Peyer's patch (tissue), 4 donors: ENCODE measurements at regions not wholly inside any gene's neighbourhood (a gene's known extent, or its start where the extent isn't known, plus 50 kb on each side); places are given as distances from the start of the nearest gene placed in this dataset.

Experiments
- DNase-seq, 3 donors: peaks; one replicate each; pipeline ENCODE4 v3.0.0-alpha.2; 2017 to 2019
- H3K27ac ChIP-seq, 4 donors: fragments of 200-600 bp; sonication (generic); one replicate each; pipeline ENCODE4 v1.5.1; 2016 to 2019
- H3K27me3 ChIP-seq, 2 donors: fragments of 200-600 bp; sonication (generic); one replicate each; pipeline ENCODE4 v1.5.1; 2019
- H3K36me3 ChIP-seq, 3 donors: fragments of 200-600 bp; sonication (generic); one replicate each; pipeline ENCODE4 v1.5.1; 2016 to 2019
- H3K4me1 ChIP-seq, 4 donors: fragments of 200-600 bp; sonication (generic); one replicate each; pipeline ENCODE4 v1.5.1; 2016 to 2019
- H3K4me3 ChIP-seq, 4 donors: fragments of 200-600 bp; sonication (generic); 1 replicate in 3 of 4; 2 replicates in 1 of 4; pipeline ENCODE4 v1.5.1; 2016 to 2019; ENCODE audit warnings: mild to moderate bottlenecking in 1 of 4
- H3K9me3 ChIP-seq, 4 donors: fragments of 200-600 bp; sonication (generic); one replicate each; pipeline ENCODE4 v1.5.1; 2016 to 2019; ENCODE audit warnings: mild to moderate bottlenecking in 1 of 4
- POLR2A ChIP-seq, 2 donors: fragments of 450-650 bp; IDR thresholded peaks; one replicate each; pipeline ENCODE4 v1.5.1; 2017; ENCODE audit warnings: antibody characterized with exemption in 2 of 2, mild to moderate bottlenecking in 2 of 2, moderate library complexity in 2 of 2
- TF ChIP-seq, protein P1 (sequence below), 6 experiments: fragments of 450-650 bp in 4 of 6; fragments of 200-600 bp in 2 of 6; sonication (generic) in 1 of 6; IDR thresholded peaks; one replicate each; pipeline ENCODE4 v1.5.1; 2017 to 2019; ENCODE audit warnings: antibody characterized with exemption in 6 of 6, mild to moderate bottlenecking in 3 of 6, moderate library complexity in 1 of 6

DNA sequence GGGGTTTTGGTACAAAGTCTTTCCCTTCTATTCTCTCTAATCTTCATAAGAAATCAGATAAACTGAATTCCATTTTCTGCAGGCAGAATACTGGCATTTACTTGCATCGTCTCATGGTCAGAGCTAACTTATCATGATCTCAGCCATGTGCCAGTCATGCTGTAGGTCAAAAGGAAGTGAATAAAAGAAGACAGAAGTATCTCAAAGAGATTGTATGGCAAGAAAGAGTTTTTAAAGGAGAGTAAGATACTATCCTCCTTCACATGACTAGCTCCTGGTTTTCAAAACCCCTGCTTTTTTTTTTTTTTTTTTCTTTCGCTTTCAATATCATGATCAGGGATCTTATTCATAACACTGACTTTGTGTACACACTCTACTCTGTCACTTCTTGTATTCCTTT, 398.3 kb downstream of the C6orf118 start:
- Histone ChIP-seq H3K27me3 (no peaks in the 10 kb centered on the region), H3K4me3 (no peak overlapping the region), H3K27ac (no peak overlapping the region), H3K4me1 (no peaks in the 10 kb centered on the region), H3K36me3 (no peaks in the 10 kb centered on the region), H3K9me3 (no peaks in the 10 kb centered on the region)
- no peak for TF ChIP-seq POLR2A (IDR thresholded peaks at IDR 0.05)
- TF ChIP-seq, protein P1, sequence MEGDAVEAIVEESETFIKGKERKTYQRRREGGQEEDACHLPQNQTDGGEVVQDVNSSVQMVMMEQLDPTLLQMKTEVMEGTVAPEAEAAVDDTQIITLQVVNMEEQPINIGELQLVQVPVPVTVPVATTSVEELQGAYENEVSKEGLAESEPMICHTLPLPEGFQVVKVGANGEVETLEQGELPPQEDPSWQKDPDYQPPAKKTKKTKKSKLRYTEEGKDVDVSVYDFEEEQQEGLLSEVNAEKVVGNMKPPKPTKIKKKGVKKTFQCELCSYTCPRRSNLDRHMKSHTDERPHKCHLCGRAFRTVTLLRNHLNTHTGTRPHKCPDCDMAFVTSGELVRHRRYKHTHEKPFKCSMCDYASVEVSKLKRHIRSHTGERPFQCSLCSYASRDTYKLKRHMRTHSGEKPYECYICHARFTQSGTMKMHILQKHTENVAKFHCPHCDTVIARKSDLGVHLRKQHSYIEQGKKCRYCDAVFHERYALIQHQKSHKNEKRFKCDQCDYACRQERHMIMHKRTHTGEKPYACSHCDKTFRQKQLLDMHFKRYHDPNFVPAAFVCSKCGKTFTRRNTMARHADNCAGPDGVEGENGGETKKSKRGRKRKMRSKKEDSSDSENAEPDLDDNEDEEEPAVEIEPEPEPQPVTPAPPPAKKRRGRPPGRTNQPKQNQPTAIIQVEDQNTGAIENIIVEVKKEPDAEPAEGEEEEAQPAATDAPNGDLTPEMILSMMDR (IDR thresholded peaks at IDR 0.05), result no peak
- no peak for DNase-seq

DNA sequence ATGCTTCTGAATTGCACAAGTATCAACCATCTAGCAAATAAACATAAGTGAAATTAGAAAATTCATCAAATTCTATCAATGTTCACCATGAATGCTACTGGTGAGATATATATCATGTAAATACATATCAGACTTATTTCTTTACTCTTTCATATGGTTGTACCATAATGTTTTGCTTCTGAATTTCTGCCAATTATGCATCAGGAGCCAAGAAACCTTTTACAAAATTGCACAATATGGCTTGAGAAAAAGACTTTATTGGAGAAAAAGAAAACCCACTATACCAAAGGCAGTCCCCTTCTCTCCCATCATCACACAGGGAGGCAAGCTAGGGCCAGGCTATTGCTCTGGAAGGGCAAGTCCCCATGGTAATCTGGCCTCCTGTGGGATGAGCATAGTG, 402.6 kb downstream of the C6orf118 start:
- Histone ChIP-seq H3K27ac (no peak overlapping the region), H3K9me3 (no peaks in the 10 kb centered on the region), H3K4me1 (no peaks in the 10 kb centered on the region), H3K36me3 (no peaks in the 10 kb centered on the region), H3K4me3 (no peak overlapping the region), H3K27me3 (no peaks in the 10 kb centered on the region)
- DNase-seq, result no peak
- TF ChIP-seq POLR2A (IDR thresholded peaks at IDR 0.05), result no peak
- TF ChIP-seq, protein P1 (IDR thresholded peaks at IDR 0.05), result no peak

GRCh38 chr6:164905311-164905710, 404.1 kb downstream of the C6orf118 start:
- Histone ChIP-seq H3K4me1 (no peaks in the 10 kb centered on the region), H3K36me3 (no peaks in the 10 kb centered on the region), H3K9me3 (no peaks in the 10 kb centered on the region), H3K27me3 (no peaks in the 10 kb centered on the region), H3K27ac (no peak overlapping the region), H3K4me3 (no peak overlapping the region)
- no peak for DNase-seq
- TF ChIP-seq POLR2A (IDR thresholded peaks at IDR 0.05), result no peak
- TF ChIP-seq, protein P1 (IDR thresholded peaks at IDR 0.05), result no peak

DNA sequence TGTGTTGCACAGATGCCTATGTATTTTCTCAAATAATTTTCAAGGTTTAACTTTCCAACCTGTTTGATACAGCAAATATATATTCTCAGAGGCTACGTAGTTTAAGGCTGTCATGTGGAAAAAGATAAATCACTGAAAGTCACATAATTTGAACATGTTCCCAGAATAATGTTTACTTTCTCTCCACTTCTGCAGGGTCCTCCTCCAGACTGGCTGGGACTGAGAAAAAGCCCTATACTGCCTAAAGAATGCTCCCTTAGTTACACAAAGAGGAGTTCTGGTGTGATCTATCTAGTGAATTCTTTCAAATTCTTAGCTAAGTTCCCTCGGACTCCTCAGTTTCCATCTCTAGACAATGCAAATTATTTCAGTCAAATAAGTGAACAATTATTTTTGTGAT, 411.0 kb downstream of the C6orf118 start:
- no peaks in the 10 kb centered on the region for H3K4me1 ChIP-seq
- TF ChIP-seq POLR2A (IDR thresholded peaks at IDR 0.05), result no peak
- TF ChIP-seq, protein P1 (IDR thresholded peaks at IDR 0.05), result no peak
- H3K36me3 ChIP-seq, result no peaks in the 10 kb centered on the region
- H3K27me3 ChIP-seq, result no peaks in the 10 kb centered on the region
- no peaks in the 10 kb centered on the region for H3K9me3 ChIP-seq
- no peak overlapping the region for H3K27ac ChIP-seq
- no peak overlapping the region for H3K4me3 ChIP-seq
- DNase-seq, result no peak

DNA sequence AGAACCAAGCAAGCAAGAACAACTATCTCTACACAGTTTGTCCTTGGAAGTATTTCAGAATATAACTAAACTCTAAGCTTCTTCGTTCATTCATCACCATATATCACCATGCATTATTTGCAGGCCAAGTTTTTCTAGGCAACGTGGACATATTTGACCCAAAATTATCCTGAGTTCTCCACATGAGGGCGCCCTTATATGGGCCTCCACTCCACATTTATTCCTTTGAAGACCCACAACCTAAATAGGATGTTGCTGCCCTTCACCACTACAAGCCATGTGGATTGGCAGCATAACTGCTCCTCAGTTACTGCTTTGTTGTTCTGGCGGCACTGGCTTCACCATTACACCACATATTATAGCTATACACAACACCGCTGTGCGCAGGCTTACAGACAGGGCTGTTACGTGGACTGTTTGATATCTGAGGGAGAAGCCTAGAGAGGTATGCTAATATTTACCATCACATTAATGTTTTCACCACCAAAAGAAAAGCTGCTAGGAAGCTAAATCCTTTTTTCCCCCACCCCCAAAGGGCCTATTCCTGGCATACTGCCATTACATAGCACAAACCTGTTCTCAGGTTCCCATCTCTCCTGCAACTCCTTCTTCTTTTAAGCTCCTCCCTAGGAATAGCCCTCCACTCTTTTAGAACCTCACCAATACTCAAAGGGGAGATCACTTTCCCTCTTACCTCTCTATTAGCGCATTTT, 411.7 kb downstream of the C6orf118 start:
- no peak for DNase-seq
- Histone ChIP-seq H3K4me3 (no peak overlapping the region), H3K27ac (no peak overlapping the region), H3K4me1 (no peaks in the 10 kb centered on the region), H3K9me3 (no peaks in the 10 kb centered on the region), H3K27me3 (no peaks in the 10 kb centered on the region), H3K36me3 (no peaks in the 10 kb centered on the region)
- no peak for TF ChIP-seq POLR2A (IDR thresholded peaks at IDR 0.05)
- TF ChIP-seq, protein P1 (IDR thresholded peaks at IDR 0.05), result no peak

DNA sequence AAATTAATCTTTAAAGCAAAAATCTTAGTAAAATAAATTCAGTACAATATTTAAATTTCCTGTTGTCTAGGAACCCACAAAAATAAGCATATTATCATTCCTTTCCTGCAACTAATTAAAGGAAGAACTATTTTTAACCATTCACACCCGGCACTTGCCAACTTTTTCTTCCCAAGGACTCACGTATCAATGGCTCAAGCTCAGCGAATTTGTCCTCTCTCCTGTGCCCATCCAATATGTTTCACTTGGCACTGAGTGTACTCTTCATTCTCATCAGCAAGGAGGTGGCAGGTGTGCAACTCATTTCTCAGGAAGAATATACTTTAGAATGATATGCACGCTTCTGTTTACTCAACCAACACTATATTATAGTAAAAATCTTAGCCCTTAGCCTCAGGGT, 419.4 kb downstream of the C6orf118 start:
- Histone ChIP-seq H3K4me1 (no peaks in the 10 kb centered on the region), H3K4me3 (no peak overlapping the region), H3K27ac (no peak overlapping the region), H3K36me3 (no peaks in the 10 kb centered on the region), H3K27me3 (no peaks in the 10 kb centered on the region), H3K9me3 (peaks cover 0 to 3% (median 0%) of the 10 kb centered on the region in 4 donors)
- DNase-seq, result no peak
- TF ChIP-seq POLR2A (IDR thresholded peaks at IDR 0.05), result no peak
- TF ChIP-seq, protein P1 (IDR thresholded peaks at IDR 0.05), result no peak
